NCI-H1694 treated with DMSO at 0.1 percent for 48 hours (cell line): ENCODE measurements at regions not wholly inside any gene's neighbourhood (a gene's known extent, or its start where the extent isn't known, plus 50 kb on each side); places are given as distances from the start of the nearest gene placed in this dataset.
"Not testable (repeated sequence)": the region's sequence is repeated elsewhere in the genome, so short reads cannot be mapped to it uniquely, and the experiment has no call there.

Experiments used
- DNase-seq: peaks from one replicate; lab custom pipeline; 2025; lab: John Stamatoyannopoulos, UW

- no peak for DNase-seq
Observed at GRCh38 chr4:66602622-66603021, 932.3 kb upstream of the EPHA5 start.

DNA sequence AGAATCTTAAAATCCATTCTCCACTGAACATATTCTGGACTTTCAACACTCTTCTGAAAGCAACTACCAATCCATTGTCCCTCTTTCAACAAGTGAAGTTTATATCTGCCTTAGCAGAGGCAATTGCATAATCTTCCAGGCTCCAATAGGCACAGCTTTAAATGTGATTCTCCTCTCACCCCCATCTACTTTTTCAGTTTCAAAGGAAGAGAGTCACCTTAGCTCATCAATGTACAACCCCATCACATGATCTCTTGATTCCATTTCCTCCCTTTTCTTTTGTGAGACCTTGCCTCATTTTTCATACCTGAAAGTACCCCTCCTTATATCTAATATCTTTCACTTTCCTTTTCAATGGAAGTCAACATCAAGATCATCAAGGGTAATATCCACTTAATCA is 921.7 kb upstream of the EPHA5 start:
- DNase-seq = no peak

DNA sequence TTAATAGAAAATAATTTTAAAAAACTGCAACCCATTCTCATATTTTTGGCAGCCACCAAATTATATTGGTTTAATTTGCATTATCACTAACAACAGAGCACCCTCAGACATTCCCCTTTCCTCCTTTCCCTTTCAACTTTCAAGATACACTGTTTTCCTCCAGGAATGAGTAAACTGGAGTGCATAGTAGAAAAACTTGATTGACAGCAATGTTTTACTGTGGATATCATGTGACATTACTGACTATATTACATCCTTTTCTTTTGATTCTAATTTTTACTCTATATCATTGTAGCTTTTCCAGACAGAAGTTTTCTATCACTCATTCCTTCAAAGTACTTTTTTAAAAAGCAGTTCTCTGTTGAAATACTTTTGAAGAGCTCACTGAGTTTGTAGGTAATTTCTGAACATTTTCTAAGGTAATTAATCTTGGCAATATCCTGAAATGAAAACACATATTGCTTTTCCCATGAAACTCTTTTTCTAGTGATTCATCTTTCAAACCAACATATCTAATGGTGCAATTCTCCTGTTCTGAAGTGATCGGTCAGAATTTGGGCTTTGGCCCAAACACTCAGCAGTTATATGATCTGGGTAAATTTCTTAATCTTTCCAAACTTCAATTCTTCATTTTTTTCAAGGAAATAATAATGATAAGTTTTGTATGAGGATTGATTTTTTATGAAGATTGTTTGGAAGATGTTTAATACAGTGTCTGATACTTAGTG is 920.4 kb upstream of the EPHA5 start:
- no peak for DNase-seq

DNA sequence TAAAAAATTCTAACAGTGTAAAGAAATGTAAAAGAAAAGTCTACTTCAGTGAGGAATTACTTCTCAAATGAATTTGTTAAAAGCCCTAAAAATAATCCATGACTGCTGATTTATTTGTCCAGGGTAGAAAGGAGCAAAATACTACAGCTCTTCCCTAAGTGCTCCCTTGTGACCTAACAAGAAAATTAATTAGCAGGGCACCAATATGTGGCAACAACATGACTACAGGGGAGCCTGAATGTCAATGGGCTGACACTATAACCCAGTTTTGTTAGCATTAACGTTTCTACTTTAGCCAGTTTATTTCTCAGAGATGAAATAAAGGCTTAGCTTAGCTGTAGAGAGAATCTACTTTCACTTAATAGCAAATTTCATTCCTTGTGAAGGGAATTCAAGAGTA is 918.9 kb upstream of the EPHA5 start:
- DNase-seq = no peak

DNA sequence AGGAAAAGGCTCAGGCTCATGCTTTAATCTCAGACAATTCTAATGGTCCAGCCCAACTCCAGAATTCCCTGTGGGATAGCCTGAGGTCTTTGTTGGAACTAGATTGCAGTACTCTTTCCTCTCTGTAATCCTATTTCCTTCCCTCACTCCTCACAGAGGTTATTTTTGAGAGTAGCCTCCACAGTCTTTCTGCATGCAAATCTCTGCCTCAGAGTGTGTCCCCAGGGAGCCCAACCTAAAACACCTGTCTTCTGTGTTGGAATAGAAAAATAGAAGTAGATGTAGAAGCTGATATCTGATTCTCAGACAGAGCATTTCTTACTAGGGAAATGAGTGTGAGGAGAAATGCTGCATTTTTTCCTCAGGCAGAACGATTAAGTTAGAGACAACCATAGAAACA is 915.5 kb upstream of the EPHA5 start:
- DNase-seq = no peak

GRCh38 chr4:66577922-66578321 is 907.6 kb upstream of the EPHA5 start:
- DNase-seq = no peak

- no peak for DNase-seq
Observed at GRCh38 chr4:66575008-66575696, 904.9 kb upstream of the EPHA5 start.

DNA sequence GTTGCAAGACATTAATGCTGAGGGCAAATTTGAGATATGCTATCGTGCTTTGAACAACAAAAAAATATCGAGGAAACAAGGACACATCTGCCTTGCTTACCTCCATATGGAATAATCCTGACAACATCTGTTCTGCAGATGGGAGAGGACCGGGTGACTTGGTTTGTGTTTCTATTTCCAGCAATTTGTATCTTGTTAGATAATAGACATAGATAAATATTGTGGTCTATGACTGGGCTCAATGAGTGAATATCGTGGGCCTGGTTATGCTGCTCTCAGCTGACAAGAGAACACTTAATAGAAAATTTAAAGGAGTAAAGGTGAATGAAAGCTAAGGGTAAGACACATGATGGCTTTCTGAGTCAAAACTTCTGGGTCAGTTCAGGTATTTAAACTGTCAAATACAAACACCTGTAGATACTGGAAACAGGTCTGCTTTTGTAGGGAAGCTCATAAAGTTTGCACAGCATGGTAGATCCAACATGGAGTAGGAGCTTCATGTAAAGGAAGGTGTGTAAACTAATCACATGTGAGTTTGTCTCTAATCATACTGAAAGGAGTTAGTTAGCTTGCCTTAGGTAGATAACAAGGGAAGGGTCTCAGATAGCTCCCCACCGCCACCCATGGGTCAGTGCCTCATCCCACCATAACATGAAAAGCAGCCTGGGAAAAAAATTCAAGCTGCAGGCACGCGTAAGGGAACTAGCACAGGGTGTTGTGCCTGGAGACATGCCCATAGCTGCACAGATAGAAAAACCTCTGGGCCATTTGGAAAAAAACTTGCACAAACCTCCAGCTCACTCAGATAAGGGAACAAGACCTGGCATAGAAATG is 904.1 kb upstream of the EPHA5 start:
- DNase-seq = peak; percentile 12

DNA sequence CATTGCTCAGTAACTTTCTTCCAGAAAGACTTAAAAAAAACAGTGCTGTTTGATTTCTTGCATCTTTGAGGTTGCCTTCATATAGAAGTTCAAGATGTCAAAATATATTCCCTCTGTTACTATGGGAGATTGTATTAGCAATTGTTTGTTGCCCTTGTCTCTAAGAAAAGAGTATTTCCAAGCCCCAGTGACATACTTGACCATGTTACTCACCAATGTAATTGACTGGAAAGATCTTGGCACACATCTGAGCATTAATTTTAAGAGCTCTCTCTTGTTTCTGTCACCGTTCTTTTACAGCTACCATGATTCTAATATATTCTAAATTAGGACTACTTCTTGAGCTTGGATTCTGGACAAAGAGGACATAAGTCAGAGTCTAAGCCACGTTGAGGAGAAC is 902.7 kb upstream of the EPHA5 start:
- DNase-seq = no peak

DNA sequence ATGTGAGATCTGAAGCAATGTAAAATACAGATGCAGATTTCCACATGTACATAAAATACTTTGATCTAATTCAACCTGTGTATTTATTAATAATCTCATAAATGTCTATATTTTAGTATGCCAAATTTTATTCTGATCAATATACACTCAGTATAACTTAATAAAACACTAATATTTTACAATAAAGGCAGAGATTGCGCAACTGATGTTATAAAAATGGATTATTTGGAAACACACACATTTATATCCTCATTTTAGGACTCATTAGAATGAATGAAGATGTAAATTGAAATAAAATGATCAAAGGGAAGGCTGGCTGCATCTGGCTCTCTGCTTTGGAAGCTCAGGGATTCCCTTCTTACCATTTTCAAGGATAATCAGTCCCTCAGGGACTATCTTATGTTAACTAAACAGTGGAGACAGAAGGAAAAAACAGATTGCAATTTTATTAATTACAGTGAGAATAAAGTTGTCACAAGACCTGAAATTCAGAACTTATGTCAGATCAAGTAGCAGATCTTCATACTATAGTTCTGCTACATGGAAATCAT is 900.9 kb upstream of the EPHA5 start:
- peak; percentile 19 for DNase-seq

GRCh38 chr4:66569228-66569627 is 898.9 kb upstream of the EPHA5 start:
- DNase-seq = no peak

GRCh38 chr4:66568431-66568830 is 898.1 kb upstream of the EPHA5 start:
- DNase-seq = no peak

DNA sequence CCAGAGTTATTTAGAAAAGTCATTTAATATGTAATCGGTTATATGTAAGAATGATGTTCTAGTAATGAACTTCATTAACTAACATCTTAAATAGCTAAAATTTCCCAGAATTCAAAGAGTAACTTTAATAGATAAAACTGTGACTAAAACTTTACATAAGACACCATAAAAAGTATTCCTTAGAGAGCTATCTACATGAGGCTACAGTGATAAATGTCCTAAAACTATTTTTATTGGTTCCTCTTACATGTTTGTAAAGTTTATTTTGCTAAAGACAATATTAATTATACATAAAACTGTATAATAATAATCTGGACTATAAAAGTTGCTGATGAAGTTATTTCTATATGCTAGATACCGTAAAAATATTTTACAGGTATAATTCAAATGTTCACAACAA is 897.7 kb upstream of the EPHA5 start:
- no peak for DNase-seq

- DNase-seq = no peak
Observed at GRCh38 chr4:66567551-66567950, 897.3 kb upstream of the EPHA5 start.

- DNase-seq = no peak
Observed at GRCh38 chr4:66565801-66566200, 895.5 kb upstream of the EPHA5 start.

DNA sequence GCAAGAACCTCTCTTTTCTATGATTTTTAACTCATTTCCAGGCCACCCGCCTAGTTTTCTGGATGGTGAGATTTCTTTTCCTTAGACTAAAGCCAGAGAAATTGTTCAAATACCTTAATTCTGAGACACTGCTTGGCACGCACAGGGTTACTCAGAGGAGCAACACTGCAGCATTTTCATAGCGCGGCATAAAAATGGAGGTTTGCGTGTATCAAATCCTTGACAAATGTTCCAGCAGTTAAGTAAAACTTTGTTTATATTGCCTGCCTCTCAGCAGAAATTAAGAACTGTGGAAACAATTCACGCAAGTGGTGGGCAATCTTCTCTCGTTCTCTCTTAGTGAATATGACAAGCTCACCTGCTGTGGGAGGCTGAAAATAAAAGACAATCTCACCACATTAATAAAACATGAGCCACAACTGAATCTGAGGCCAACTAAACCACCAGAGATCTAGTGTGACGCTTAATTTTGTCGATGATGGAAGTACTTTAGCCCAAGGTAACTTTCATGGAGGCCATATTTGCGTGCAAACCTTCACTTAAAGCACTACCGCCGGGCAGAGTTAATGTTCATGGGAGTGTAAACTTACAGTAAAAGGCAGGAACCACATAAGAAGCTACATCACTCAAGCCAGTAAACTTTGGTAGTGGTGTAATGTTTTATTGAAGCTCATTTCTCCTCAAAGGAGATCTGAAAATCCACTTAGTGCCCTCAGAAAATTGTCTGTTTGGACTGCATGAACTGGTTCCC is 894.8 kb upstream of the EPHA5 start:
- DNase-seq = no peak

DNA sequence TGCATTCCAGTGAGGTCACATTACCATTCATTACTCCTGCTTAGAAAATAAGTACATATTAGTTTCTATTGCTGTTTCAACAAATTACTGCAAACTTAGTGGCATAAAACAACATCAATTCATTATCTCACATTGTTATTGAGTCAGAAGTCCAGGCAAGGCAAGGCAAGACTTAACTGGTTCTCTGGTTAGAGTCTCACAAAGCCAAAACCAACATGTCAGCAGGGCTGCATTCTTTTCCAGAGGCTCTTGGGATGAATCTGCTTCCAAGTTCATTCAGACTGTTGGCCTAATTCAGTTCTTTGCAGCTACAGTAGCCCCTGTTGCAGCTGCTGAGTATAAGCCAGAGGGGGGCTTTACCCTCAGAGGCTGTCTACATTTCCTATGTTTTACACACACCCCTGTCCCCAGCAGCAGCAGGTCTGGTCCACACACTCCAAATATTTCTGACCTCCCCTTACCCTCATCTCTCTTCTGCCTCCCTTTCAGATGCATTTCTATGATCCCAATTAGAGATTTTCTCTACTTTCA is 892.1 kb upstream of the EPHA5 start:
- DNase-seq = no peak

DNA sequence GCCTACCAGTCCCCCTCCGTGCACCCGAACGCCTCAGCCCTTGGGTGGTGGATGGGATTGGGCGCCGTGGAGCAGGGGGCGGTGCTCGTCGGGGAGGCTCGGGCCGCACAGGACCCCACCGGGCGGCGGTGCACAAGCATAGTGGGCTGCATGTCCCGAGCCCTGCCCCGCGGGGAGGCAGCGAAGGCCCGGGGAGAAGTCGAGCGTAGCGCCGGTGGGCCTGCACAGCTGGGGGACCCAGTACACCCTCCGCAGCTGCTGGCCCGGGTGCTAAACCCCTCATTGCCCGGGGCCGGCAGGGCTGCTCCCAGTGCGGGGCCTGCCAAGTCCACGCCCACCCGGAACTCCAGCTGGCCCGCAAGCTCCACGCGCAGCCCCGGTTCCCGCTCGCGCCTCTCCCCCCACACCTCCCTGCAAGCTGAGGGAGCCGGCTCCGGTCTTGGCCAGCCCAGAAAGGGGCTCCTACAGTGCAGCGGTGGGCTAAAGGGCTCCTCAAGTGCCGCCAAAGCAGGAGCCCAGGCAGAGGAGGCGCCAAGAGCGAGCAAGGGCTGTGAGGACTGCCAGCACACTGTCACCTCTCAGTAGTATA is 891.3 kb upstream of the EPHA5 start:
- not testable (repeated sequence) for DNase-seq

DNA sequence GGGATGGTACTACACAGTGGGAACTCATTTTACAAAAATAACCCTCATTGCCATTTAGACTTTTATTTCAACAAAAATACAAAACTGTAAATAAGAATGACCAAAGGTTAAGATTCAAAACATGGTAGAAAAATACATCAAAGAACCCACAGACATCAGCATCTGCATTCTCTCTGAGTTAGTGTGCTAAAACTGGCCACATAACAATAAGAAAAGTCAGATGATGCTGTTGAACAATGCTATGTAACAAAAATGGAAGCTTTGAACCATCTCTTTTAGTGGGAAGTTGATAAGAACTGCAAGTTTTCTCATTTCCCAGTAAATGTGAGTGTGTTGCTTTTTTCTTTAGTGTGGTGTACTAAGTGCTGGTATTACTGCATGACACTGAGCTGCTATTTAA is 888.4 kb upstream of the EPHA5 start:
- DNase-seq = no peak

DNA sequence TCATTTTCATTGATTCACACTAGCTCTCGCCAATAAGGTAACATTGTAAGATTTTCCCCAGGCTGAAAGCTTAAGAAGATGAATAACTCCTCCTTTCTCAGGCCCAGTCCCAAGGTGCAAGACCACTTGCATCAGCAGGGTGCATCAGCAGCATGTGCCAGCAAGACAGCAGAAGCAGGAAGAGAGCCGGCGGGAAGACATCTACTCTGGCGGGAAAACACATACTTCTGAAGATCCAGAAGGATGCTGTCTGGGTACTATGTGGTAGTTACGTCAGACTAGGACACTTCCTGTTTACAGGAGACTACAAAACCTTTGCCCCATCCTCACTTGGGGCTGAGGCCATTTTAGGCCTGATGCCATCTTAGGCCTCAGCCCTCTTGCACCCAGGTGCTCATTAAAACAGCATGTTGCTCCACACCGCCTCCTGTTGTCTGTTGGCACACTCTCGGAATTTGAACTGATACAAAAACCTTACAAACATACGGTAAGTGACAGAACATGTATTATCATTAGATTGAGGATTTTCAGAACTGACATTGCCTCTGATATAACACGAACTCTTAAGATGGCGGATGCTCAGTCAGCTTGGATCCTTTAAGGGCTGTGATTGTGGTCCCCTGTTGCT is 886.5 kb upstream of the EPHA5 start:
- DNase-seq = no peak

DNA sequence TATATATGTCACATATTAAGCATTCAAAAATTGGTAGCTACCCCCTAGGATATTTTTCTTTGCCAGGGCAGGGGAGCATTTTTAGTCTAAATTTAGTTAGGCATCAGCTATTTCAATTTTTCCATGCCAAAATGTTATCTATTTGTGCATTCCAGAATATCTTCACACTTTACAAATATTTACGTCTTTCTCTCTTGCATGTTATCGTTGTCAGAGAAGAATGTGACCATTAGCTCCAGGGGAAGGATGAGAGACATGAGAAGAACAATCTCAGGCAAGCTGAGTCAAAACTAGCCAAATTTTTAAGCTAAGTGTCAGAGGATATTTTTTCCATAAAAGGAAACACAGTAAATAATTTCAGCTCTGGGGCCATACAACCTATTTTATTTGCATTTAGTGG is 885.0 kb upstream of the EPHA5 start:
- DNase-seq = no peak
